HG03432 (cell line): ENCODE measurements at regions not wholly inside any gene's neighbourhood (a gene's known extent, or its start where the extent isn't known, plus 50 kb on each side); places are given as distances from the start of the nearest gene placed in this dataset.

ENCODE experiments used
- ATAC-seq: cut with Tn5 transposase; IDR thresholded peaks from one replicate; pipeline ENCODE4 v1.9.1; 2021; ENCODE audit warnings: mild to moderate bottlenecking, moderate library complexity; ENCODE audit not compliant: unreplicated experiment

- no peak for ATAC-seq
Measured at GRCh38 chr1:69409731-69410456, 157.8 kb upstream of the LRRC7 start.

- no peak for ATAC-seq
Measured at GRCh38 chr1:69410457-69410850, 157.3 kb upstream of the LRRC7 start.

GRCh38 chr1:69410893-69411292 lies 156.8 kb upstream of the LRRC7 start:
- ATAC-seq, result no peak

GRCh38 chr1:69411617-69412016 lies 156.1 kb upstream of the LRRC7 start:
- ATAC-seq, result no peak

GRCh38 chr1:69413129-69413528 lies 154.6 kb upstream of the LRRC7 start:
- ATAC-seq, result no peak

GRCh38 chr1:69414574-69414973 lies 153.1 kb upstream of the LRRC7 start:
- ATAC-seq, result no peak

- ATAC-seq, result no peak
Measured at GRCh38 chr1:69421286-69421685, 146.4 kb upstream of the LRRC7 start.

GRCh38 chr1:69425871-69426270 lies 141.9 kb upstream of the LRRC7 start:
- no peak for ATAC-seq

GRCh38 chr1:69426401-69426800 lies 141.3 kb upstream of the LRRC7 start:
- no peak for ATAC-seq

- ATAC-seq, result no peak
Measured at GRCh38 chr1:69433073-69433472, 134.6 kb upstream of the LRRC7 start.

GRCh38 chr1:69436151-69436550 lies 131.6 kb upstream of the LRRC7 start:
- ATAC-seq, result no peak

GRCh38 chr1:69438056-69438795 lies 129.5 kb upstream of the LRRC7 start:
- no peak for ATAC-seq

GRCh38 chr1:69441496-69441895 lies 126.2 kb upstream of the LRRC7 start:
- ATAC-seq, result no peak

- ATAC-seq, result no peak
Measured at GRCh38 chr1:69451196-69451595, 116.5 kb upstream of the LRRC7 start.

GRCh38 chr1:69455718-69456117 lies 112.0 kb upstream of the LRRC7 start:
- ATAC-seq, result no peak

- ATAC-seq, result no peak
Measured at GRCh38 chr1:69459244-69459643, 108.5 kb upstream of the LRRC7 start.

GRCh38 chr1:69475021-69475420 lies 92.7 kb upstream of the LRRC7 start:
- no peak for ATAC-seq

- no peak for ATAC-seq
Measured at GRCh38 chr1:69479734-69480133, 88.0 kb upstream of the LRRC7 start.

GRCh38 chr1:69483246-69483645 lies 84.5 kb upstream of the LRRC7 start:
- no peak for ATAC-seq

GRCh38 chr1:69485616-69486015 lies 82.1 kb upstream of the LRRC7 start:
- ATAC-seq, result no peak

GRCh38 chr1:69491416-69491815 lies 76.3 kb upstream of the LRRC7 start:
- ATAC-seq, result no peak

GRCh38 chr1:69492286-69492685 lies 75.4 kb upstream of the LRRC7 start:
- no peak for ATAC-seq

- ATAC-seq, result no peak
Measured at GRCh38 chr1:69494221-69494620, 73.5 kb upstream of the LRRC7 start.
